PC-9 (cell line): ENCODE measurements at regions not wholly inside any gene's neighbourhood (a gene's known extent, or its start where the extent isn't known, plus 50 kb on each side); places are given as distances from the start of the nearest gene placed in this dataset.

Source experiments
- BruUV-seq: library from RNA; stranded (reverse); fragments of 400-500 nt; replicated peaks from 2 replicates; lab custom pipeline; 2021; lab: Mats Ljungman, UMichigan
- CTCF ChIA-PET: fragments of 300-600 bp; sonication (Branson Sonifier 250); formaldehyde crosslinking; loops from one replicate; lab custom pipeline; 2022; ENCODE audit warnings: antibody characterized with exemption; lab: Charles Lee
- POLR2A ChIA-PET: fragments of 300-600 bp; sonication (Branson Sonifier 250); formaldehyde crosslinking; loops from one replicate; lab custom pipeline; 2022; ENCODE audit warnings: antibody characterized with exemption; ENCODE audit not compliant: unreplicated experiment; lab: Charles Lee
- DNase-seq, 2 experiments: peaks; one replicate each; pipeline versions ENCODE4 v3.0.0 to v3.0.0-alpha.2; 2015 to 2022; ENCODE audit warnings: mixed read lengths in 1 of 2
- H2AFZ ChIP-seq: fragments of 200-600 bp; sonication (generic); 2 replicates; pipeline ENCODE4 v1.8.1; 2017; ENCODE audit warnings: antibody characterized with exemption
- H3F3A ChIP-seq: fragments of 200-600 bp; sonication (generic); 2 replicates; pipeline ENCODE4 v1.8.1; 2017; ENCODE audit warnings: antibody characterized with exemption, mild to moderate bottlenecking, low read depth; ENCODE audit not compliant: insufficient read depth
- H3K27ac ChIP-seq: fragments of 200-600 bp; sonication (generic); 2 replicates; pipeline ENCODE4 v1.6.1; 2016; ENCODE audit warnings: mixed run types
- H3K27me3 ChIP-seq: fragments of 200-600 bp; sonication (generic); 2 replicates; pipeline ENCODE4 v1.6.1; 2016; ENCODE audit warnings: low read depth, mixed run types; ENCODE audit not compliant: insufficient read depth
- H3K36me3 ChIP-seq: fragments of 200-600 bp; sonication (generic); 2 replicates; pipeline ENCODE4 v1.6.1; 2016; ENCODE audit warnings: low read depth, mixed run types
- H3K4me1 ChIP-seq: fragments of 200-600 bp; sonication (generic); replicated peaks from 2 replicates; pipeline ENCODE4 v1.6.1; 2016; ENCODE audit warnings: mixed run types; ENCODE audit not compliant: insufficient read depth
- H3K4me2 ChIP-seq: fragments of 200-600 bp; sonication (generic); 2 replicates; pipeline ENCODE4 v1.6.1; 2017; ENCODE audit warnings: mixed run types
- H3K4me3 ChIP-seq: fragments of 200-600 bp; sonication (generic); 2 replicates; pipeline ENCODE4 v1.6.1; 2016; ENCODE audit warnings: mixed run types
- H3K79me2 ChIP-seq: fragments of 200-600 bp; sonication (generic); 2 replicates; pipeline ENCODE4 v1.6.1; 2017; ENCODE audit warnings: low read depth, mixed run types
- H3K9me2 ChIP-seq: fragments of 200-600 bp; sonication (generic); 2 replicates; pipeline ENCODE4 v1.8.1; 2017; ENCODE audit warnings: mild to moderate bottlenecking; ENCODE audit not compliant: insufficient read depth
- H3K9me3 ChIP-seq: fragments of 200-600 bp; sonication (generic); 2 replicates; pipeline ENCODE4 v1.8.1; 2016; ENCODE audit warnings: low read depth; ENCODE audit not compliant: insufficient read depth
- H4K20me1 ChIP-seq: fragments of 200-600 bp; sonication (generic); 2 replicates; pipeline ENCODE4 v1.8.1; 2017; ENCODE audit not compliant: insufficient read depth
- EZH2 ChIP-seq: fragments of 200-600 bp; sonication (generic); IDR thresholded peaks from 2 replicates; pipeline ENCODE4 v1.8.0; 2017; ENCODE audit warnings: antibody characterized with exemption, low read depth
- intact Hi-C: fragments of 100-400 bp; cut with micrococcal nuclease; formaldehyde crosslinking; loops from one replicate; pipeline ENCODE4 v1.10.0; 2022; ENCODE audit not compliant: unreplicated experiment
- TF ChIP-seq, protein P1 (sequence below): fragments of 200-600 bp; sonication (generic); conservative IDR thresholded peaks from 2 replicates; pipeline ENCODE4 v1.6.1; 2017; ENCODE audit warnings: mixed run types, antibody characterized with exemption, mild to moderate bottlenecking, moderate library complexity

DNA sequence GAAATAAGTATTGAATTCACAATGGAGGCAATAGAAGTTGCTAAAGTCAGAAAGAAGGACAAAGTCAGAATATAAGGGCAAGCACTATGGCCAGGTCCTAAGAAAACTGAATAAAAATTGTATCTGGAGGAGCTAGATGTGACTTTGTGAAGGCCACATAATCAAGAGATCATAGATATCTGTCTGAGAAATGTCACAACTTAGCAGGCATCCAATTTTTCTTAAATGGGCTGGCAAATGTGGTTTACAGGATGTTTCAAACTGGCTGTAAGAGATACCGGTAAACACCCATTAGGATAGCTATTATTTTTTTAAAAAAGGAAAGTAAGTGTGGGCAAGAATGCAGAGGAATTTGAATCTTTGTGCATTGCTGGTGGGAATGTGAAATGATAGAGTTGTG lies 303.1 kb upstream of the CHORDC1 start:
- Histone ChIP-seq H3K4me1 (no peaks in the 10 kb centered on the region), H3K9me3 (no peaks in the 10 kb centered on the region), H3K4me3 (no peak overlapping the region), H3F3A (no peaks in the 10 kb centered on the region), H3K9me2 (peaks cover 3% of the 10 kb centered on the region; the same call in 1 of the 2 replicates), H3K36me3 (no peaks in the 10 kb centered on the region), H3K27ac (no peak overlapping the region), H3K27me3 (no peaks in the 10 kb centered on the region), H2AFZ (no peak overlapping the region), H3K4me2 (no peak overlapping the region), H4K20me1 (no peaks in the 10 kb centered on the region), H3K79me2 (no peaks in the 10 kb centered on the region)
- BruUV-seq = no TSS peak
- intact Hi-C loops = no loop called here
- CTCF ChIA-PET = no interaction called here
- POLR2A ChIA-PET = no interaction called here
- DNase-seq = no peak
- TF ChIP-seq EZH2 = no peak
- TF ChIP-seq, protein P1, sequence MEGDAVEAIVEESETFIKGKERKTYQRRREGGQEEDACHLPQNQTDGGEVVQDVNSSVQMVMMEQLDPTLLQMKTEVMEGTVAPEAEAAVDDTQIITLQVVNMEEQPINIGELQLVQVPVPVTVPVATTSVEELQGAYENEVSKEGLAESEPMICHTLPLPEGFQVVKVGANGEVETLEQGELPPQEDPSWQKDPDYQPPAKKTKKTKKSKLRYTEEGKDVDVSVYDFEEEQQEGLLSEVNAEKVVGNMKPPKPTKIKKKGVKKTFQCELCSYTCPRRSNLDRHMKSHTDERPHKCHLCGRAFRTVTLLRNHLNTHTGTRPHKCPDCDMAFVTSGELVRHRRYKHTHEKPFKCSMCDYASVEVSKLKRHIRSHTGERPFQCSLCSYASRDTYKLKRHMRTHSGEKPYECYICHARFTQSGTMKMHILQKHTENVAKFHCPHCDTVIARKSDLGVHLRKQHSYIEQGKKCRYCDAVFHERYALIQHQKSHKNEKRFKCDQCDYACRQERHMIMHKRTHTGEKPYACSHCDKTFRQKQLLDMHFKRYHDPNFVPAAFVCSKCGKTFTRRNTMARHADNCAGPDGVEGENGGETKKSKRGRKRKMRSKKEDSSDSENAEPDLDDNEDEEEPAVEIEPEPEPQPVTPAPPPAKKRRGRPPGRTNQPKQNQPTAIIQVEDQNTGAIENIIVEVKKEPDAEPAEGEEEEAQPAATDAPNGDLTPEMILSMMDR = no peak

DNA sequence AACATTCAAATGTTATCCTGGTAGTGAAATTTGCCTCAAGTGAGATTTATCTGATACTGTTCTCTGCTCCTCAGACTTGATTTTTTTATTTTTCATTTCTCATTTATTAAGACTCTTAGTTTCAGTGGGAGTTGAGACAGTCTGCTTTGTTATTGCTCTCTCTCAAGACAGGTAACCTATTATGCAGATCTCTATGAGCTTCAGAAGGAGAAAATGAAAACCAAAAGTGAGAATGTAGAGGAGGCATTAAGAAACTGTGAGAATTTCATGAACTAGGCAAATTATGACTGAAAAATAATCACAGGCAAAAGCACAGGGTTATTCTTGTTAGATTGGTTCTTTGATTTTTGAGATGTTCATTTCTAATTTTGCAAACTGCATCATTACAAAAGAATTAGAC lies 290.0 kb upstream of the CHORDC1 start:
- no peak overlapping the region for H3K4me2 ChIP-seq
- no peak overlapping the region for H3K4me3 ChIP-seq
- H3K36me3 ChIP-seq = no peaks in the 10 kb centered on the region
- intact Hi-C loops = no loop called here
- no peaks in the 10 kb centered on the region for H3F3A ChIP-seq
- no peak for TF ChIP-seq EZH2
- TF ChIP-seq, protein P1 = no peak
- H2AFZ ChIP-seq = no peak overlapping the region
- no peaks in the 10 kb centered on the region for H4K20me1 ChIP-seq
- H3K9me2 ChIP-seq = no peaks in the 10 kb centered on the region
- CTCF ChIA-PET = no interaction called here
- no TSS peak for BruUV-seq
- POLR2A ChIA-PET = no interaction called here
- no peaks in the 10 kb centered on the region for H3K79me2 ChIP-seq
- H3K4me1 ChIP-seq = no peaks in the 10 kb centered on the region
- DNase-seq = peak in 1 of 2 experiments; percentile 4
- no peak overlapping the region for H3K27ac ChIP-seq
- no peaks in the 10 kb centered on the region for H3K9me3 ChIP-seq
- H3K27me3 ChIP-seq = no peaks in the 10 kb centered on the region

DNA sequence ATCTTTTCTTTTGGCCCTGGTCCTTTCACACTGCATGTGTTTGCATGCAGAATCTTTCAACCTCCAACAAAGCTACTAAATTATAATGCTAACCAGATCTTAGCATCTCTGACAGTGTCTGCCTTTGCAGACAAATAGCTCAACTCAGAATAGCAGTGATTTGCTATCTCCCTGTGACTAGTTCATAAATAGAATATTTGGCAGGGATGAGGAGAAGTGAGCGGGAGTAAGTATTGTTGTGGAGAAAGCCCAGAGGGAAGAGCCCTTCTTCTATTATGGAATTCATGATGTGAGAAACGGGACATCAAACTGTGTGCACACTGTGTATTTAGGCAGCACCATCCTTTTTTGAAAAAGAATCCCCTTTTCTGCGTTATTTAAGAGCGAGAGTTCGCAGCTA lies 288.0 kb upstream of the CHORDC1 start:
- CTCF ChIA-PET = no interaction called here
- H3K4me3 ChIP-seq = no peak overlapping the region
- H2AFZ ChIP-seq = no peak overlapping the region; the same call in 1 of the 2 replicates
- TF ChIP-seq, protein P1 = no peak
- no peak for TF ChIP-seq EZH2
- BruUV-seq = no TSS peak
- H4K20me1 ChIP-seq = no peaks in the 10 kb centered on the region
- no peak overlapping the region for H3K27ac ChIP-seq
- H3K4me1 ChIP-seq = no peaks in the 10 kb centered on the region
- no peaks in the 10 kb centered on the region for H3K9me3 ChIP-seq
- no peak for DNase-seq
- H3K36me3 ChIP-seq = no peaks in the 10 kb centered on the region
- H3K79me2 ChIP-seq = no peaks in the 10 kb centered on the region
- H3F3A ChIP-seq = no peaks in the 10 kb centered on the region
- no peaks in the 10 kb centered on the region for H3K9me2 ChIP-seq
- POLR2A ChIA-PET = no interaction called here
- no peak overlapping the region for H3K4me2 ChIP-seq
- intact Hi-C loops = no loop called here
- H3K27me3 ChIP-seq = no peaks in the 10 kb centered on the region
